ENCODE measurements at regions not wholly inside any gene's neighbourhood (a gene's known extent, or its start where the extent isn't known, plus 50 kb on each side); places are given as distances from the start of the nearest gene placed in this dataset.

DNA sequence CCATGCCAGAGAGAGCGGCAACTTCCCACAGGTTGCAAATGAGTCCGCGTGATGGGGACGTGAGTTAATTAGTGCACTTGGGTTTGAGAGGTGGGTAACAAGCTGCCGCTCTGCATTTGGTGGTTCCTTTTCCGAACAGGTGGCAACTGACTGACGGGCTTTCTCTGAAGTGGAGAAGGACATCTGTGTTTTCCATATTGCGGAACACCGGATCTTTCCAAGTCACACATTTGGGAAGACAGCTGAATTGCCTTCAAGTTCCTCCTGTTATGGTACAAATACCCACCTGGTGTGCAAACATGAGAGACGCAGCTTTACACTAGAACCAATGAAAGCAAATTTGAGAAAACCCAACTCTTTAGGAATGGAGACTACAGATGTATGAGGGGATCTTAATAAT is 451.3 kb upstream of the ZFHX3 start:
- ATAC-seq (ENCODE audit: low FRiP score) (no peak), DNase-seq (ENCODE audit: low spot score) (no peak)
- TF ChIP-seq, protein P1, sequence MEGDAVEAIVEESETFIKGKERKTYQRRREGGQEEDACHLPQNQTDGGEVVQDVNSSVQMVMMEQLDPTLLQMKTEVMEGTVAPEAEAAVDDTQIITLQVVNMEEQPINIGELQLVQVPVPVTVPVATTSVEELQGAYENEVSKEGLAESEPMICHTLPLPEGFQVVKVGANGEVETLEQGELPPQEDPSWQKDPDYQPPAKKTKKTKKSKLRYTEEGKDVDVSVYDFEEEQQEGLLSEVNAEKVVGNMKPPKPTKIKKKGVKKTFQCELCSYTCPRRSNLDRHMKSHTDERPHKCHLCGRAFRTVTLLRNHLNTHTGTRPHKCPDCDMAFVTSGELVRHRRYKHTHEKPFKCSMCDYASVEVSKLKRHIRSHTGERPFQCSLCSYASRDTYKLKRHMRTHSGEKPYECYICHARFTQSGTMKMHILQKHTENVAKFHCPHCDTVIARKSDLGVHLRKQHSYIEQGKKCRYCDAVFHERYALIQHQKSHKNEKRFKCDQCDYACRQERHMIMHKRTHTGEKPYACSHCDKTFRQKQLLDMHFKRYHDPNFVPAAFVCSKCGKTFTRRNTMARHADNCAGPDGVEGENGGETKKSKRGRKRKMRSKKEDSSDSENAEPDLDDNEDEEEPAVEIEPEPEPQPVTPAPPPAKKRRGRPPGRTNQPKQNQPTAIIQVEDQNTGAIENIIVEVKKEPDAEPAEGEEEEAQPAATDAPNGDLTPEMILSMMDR (IDR thresholded peaks at IDR 0.05), result no peak

DNA sequence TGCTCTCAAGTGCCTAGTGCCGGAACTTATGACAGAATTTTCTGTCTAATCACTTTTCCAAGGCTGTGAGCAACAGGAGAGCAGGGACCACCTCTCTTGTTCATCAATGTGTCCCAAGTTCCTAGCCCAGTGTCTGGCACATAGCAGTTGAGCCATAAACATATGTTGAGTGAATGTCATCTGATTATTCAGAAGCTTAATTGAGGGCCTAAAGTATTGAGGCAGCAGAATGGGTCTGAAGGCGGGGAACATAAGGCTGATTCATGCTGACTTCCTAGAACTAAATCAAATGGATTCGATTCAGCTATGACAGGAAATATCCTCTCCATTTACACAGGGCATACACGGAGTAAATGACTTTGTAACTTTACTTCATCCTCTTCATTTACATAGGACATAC is 438.0 kb upstream of the ZFHX3 start:
- no peak for DNase-seq (ENCODE audit: low spot score)
- no peak for ATAC-seq (ENCODE audit: low FRiP score)
- TF ChIP-seq, protein P1 (IDR thresholded peaks at IDR 0.05), result no peak

DNA sequence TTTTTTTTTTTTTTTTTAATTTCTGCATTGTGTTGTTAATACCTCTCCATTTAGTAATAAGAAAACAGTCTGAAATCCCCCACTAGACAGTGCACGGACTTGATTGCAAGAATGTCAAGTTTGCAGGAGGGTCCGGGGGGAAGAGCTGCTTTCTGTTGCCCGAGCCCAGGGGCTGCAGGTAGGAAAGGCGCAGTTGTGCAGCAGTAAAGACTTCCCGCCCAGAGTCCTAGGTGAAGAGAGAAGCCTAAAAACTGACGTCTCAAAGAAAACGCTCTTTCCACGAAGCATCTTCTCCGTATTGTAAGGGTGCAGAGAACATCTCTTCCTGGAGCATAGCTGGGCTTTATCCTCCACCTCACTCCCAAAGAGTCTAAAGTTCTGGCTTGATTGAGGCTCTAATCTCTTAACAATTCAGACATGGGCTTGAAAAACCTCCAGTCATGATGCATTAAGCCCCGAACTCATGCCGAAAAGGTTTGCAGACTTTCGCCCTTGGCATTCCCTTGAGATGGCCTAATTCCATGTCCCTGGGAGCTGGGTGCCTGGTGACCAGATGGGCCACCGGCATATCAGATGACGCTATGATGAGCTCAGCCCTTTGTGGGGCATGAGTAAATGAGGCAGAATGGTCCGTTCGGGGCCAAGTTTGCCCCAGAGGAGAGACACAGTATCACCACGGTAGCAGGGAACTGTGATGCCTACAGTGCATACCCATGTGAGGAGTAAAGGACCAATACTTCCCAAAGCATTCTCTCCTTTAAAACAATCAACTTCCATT is 436.2 kb upstream of the ZFHX3 start:
- no peak for DNase-seq (ENCODE audit: low spot score)
- TF ChIP-seq, protein P1 (IDR thresholded peaks at IDR 0.05), result no peak
- ATAC-seq (ENCODE audit: low FRiP score), result no peak

DNA sequence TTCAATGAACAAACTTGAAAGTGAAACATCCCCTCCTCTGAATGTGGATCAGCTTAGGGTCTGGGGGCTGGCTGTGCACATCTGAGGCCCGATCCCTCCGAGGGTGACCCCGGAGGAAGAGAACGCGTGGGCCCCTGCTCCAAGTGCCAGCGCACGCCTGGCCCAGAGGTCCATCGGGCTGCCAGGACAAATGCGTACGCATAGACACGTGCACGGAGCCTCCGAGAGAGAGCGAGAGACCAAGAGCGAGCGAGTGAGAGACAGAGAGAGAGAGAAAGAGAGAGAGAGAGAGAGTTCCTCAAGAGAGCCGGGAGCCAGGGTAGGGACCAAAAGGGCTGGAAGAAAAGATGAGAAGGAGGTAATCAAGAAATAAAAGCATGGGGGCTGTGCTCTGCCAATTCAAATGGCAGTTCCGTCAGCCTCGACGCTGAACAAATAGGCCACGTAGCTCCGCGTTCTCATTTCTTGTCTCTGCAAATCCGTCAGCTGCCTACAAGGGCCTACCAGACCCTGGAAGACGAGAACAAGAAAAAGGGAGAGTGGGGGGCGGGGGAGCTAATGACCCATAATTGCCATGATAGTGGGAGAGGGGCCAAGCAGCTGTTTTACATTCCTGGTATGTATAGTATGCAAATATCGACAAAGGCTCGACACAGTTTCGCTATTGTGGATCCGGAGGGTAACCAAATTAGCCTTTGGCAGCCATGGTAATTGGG is 435.3 kb upstream of the ZFHX3 start:
- ATAC-seq (ENCODE audit: low FRiP score) (no peak), DNase-seq (ENCODE audit: low spot score) (no peak)
- TF ChIP-seq, protein P1 (IDR thresholded peaks at IDR 0.05), result no peak

DNA sequence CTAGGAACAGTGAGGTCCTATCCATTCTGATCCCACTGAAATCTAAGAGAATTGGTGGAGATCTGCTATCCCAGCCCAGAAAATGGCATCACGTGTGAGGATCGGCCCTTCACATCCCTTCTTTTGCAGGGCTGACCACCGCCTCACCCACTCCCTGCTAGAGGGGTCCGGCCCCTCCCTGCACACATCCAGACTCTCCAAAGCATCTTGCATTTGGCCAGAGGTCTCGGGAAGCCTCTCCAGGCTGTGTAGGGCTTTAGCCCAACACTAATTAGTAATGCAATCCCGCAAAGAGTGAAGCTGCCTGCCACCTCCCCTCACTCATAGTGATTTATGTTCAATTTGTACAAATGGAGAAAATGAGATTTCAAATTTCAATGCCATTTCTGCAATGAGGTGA is 434.4 kb upstream of the ZFHX3 start:
- TF ChIP-seq, protein P1 (IDR thresholded peaks at IDR 0.05), result no peak
- DNase-seq (ENCODE audit: low spot score) (no peak), ATAC-seq (ENCODE audit: low FRiP score) (no peak)

DNA sequence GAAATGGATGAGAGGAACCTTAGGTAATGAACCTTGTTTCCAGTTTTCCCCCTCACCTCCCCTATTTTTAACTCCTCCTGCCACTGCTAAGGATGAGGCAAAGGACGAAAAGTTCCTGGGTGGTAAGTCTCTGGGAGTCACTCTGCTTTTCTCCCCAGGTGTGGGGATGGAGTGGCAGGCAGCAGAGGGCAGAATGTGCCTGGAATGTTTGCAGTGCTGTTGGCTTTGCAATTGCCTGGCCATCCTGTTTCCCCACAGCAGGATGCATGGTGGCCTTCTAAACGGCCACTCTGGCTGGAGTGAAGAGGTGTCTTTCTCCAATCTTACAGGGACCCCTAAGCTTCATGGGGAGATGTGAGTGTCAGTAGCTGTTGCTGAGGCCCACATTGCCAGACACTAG is 432.5 kb upstream of the ZFHX3 start:
- ATAC-seq (ENCODE audit: low FRiP score) (no peak), DNase-seq (ENCODE audit: low spot score) (no peak)
- TF ChIP-seq, protein P1 (IDR thresholded peaks at IDR 0.05), result no peak

DNA sequence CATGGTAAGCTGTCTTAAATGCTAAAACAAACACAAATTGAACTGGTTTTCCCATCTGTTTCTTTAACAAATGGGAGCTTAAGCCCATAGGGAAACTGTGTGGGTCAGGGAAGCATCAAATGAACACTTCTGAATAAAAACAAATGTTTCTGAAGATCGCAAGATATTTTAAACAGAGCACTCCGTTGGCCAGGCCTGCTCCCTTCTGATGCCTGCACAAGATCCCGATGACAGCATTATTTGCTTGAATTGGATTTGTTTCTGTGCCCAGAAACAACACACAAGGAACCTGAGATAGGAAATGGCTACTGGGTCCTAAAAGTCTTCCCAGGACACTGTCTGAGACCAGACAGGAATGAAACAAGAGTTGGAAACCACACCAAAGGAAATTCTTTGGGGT is 425.8 kb upstream of the ZFHX3 start:
- no peak for DNase-seq (ENCODE audit: low spot score)
- ATAC-seq (ENCODE audit: low FRiP score), result no peak
- TF ChIP-seq, protein P1 (IDR thresholded peaks at IDR 0.05), result no peak

Measured in omental fat pad (tissue), 3 donors.